ENCODE measurements at regions not wholly inside any gene's neighbourhood (a gene's known extent, or its start where the extent isn't known, plus 50 kb on each side); places are given as distances from the start of the nearest gene placed in this dataset.

GRCh38 chr16:5333126-5333525 lies 235.5 kb upstream of the EEF2KMT start:
- no peak for TF ChIP-seq ZFP3 (tag by site-specific recombination; IDR thresholded peaks at IDR 0.05; ENCODE audit: low read depth)
- TF ChIP-seq ZXDB (tag by site-specific recombination; IDR thresholded peaks at IDR 0.05): no peak
- no peak for TF ChIP-seq ZNF654 (tag by site-specific recombination; IDR thresholded peaks at IDR 0.05; ENCODE audit: low read depth)
- no peak for TF ChIP-seq ZNF366 (tag by site-specific recombination; conservative IDR thresholded peaks at IDR 0.05)
- TF ChIP-seq AEBP2 (tag by site-specific recombination; IDR thresholded peaks at IDR 0.05; ENCODE audit: borderline replicate concordance): no peak
- TF ChIP-seq KLF1 (tag by site-specific recombination; IDR thresholded peaks at IDR 0.05): no peak
- no peak for TF ChIP-seq ZNF843 (tag by site-specific recombination; IDR thresholded peaks at IDR 0.05)
- TF ChIP-seq KLF9 (tag by site-specific recombination; IDR thresholded peaks at IDR 0.05; ENCODE audit: low read depth): no peak
- TF ChIP-seq ZNF501 (tag by site-specific recombination; IDR thresholded peaks at IDR 0.05): no peak
- TF ChIP-seq ZNF707 (tag by site-specific recombination; IDR thresholded peaks at IDR 0.05): no peak
- TF ChIP-seq ZNF777 (tag by site-specific recombination; IDR thresholded peaks at IDR 0.05; ENCODE audit: borderline replicate concordance): no peak
- no peak for TF ChIP-seq ZFHX2 (tag by site-specific recombination; conservative IDR thresholded peaks at IDR 0.05)
- no peak for TF ChIP-seq ZNF560 (tag by site-specific recombination; IDR thresholded peaks at IDR 0.05; ENCODE audit: borderline replicate concordance)
- no peak for TF ChIP-seq ZNF548 (tag by site-specific recombination; IDR thresholded peaks at IDR 0.05)
- no peak for TF ChIP-seq ZNF530 (tag by site-specific recombination; IDR thresholded peaks at IDR 0.05; ENCODE audit: low read depth)
- no peak for TF ChIP-seq INSM2 (tag by site-specific recombination; IDR thresholded peaks at IDR 0.05)
- ChIA-PET POLR2A (no interaction called here), CTCF (no interaction called here)

GRCh38 chr16:5330058-5330457 lies 232.5 kb upstream of the EEF2KMT start:
- no peaks in the 10 kb centered on the region for H3K4me1 ChIP-seq (ENCODE audit: control insufficient read depth, insufficient read depth, low read length)
- ChIA-PET POLR2A (no interaction called here), CTCF (no interaction called here)
- H3K9me3 ChIP-seq (ENCODE audit: control insufficient read depth, insufficient read depth, low read depth, low read length): no peaks in the 10 kb centered on the region
- H3K4me3 ChIP-seq (ENCODE audit: low read depth, low read length): no peak overlapping the region
- no peak for TF ChIP-seq ZNF311 (tag by site-specific recombination; IDR thresholded peaks at IDR 0.05; ENCODE audit: borderline replicate concordance)
- no peak for TF ChIP-seq ZNF704 (tag by site-specific recombination; IDR thresholded peaks at IDR 0.05)
- TF ChIP-seq ZNF24 (tag by site-specific recombination; IDR thresholded peaks at IDR 0.05): no peak
- TF ChIP-seq ZNF501 (tag by site-specific recombination; IDR thresholded peaks at IDR 0.05): no peak
- TF ChIP-seq GLIS2 (tag by site-specific recombination; IDR thresholded peaks at IDR 0.05): no peak
- TF ChIP-seq ZNF660 (tag by site-specific recombination; IDR thresholded peaks at IDR 0.05): no peak
- no peak for TF ChIP-seq ZNF157 (tag by site-specific recombination; IDR thresholded peaks at IDR 0.05)
- TF ChIP-seq RBAK (tag by site-specific recombination; IDR thresholded peaks at IDR 0.05): no peak
- no peak for TF ChIP-seq HOXC10 (CRISPR knock-in tag; IDR thresholded peaks at IDR 0.05)
- no peak for TF ChIP-seq ZNF37A (tag by site-specific recombination; IDR thresholded peaks at IDR 0.05)
- TF ChIP-seq YY2 (tag by site-specific recombination; IDR thresholded peaks at IDR 0.05): no peak
- TF ChIP-seq ZFP37 (tag by site-specific recombination; IDR thresholded peaks at IDR 0.05): no peak
- no peak for TF ChIP-seq ZNF132 (tag by site-specific recombination; IDR thresholded peaks at IDR 0.05; ENCODE audit: borderline replicate concordance)
- no peak for TF ChIP-seq ZNF169 (tag by site-specific recombination; IDR thresholded peaks at IDR 0.05)
- TF ChIP-seq ZSCAN16 (tag by site-specific recombination; IDR thresholded peaks at IDR 0.05): no peak
- no peak for TF ChIP-seq ZBTB8A (tag by site-specific recombination; IDR thresholded peaks at IDR 0.05)
- no peak for TF ChIP-seq ZNF624 (tag by site-specific recombination; IDR thresholded peaks at IDR 0.05)
- no peak for TF ChIP-seq ZNF175 (tag by site-specific recombination; IDR thresholded peaks at IDR 0.05)
- H3K36me3 ChIP-seq (ENCODE audit: control insufficient read depth in 2 of 2, insufficient read depth in 1 of 2, low read length in 2 of 2): no peaks in the 10 kb centered on the region
- H3K27ac ChIP-seq (ENCODE audit: extremely low read depth, low read depth, low read length): no peak overlapping the region

More at GRCh38 chr16:5333126-5333525, 235.5 kb upstream of the EEF2KMT start:
- H3K4me1 ChIP-seq (ENCODE audit: control insufficient read depth, insufficient read depth, low read length): no peaks in the 10 kb centered on the region
- H3K9me3 ChIP-seq (ENCODE audit: control insufficient read depth, insufficient read depth, low read depth, low read length): no peaks in the 10 kb centered on the region
- H3K4me3 ChIP-seq (ENCODE audit: low read depth, low read length): no peak overlapping the region
- no peaks in the 10 kb centered on the region for H3K36me3 ChIP-seq (ENCODE audit: control insufficient read depth in 2 of 2, insufficient read depth in 1 of 2, low read length in 2 of 2)
- no peak overlapping the region for H3K27ac ChIP-seq (ENCODE audit: extremely low read depth, low read depth, low read length)

Data from HEK293 (cell line).